ENCODE measurements at regions not wholly inside any gene's neighbourhood (a gene's known extent, or its start where the extent isn't known, plus 50 kb on each side); places are given as distances from the start of the nearest gene placed in this dataset.

GRCh38 chr11:127225619-127226018 is 225.0 kb upstream of the KIRREL3 start:
- no peak for DNase-seq (ENCODE audit: low spot score)

- no peak for DNase-seq (ENCODE audit: low spot score)
Observed at GRCh38 chr11:127224276-127224675, 223.7 kb upstream of the KIRREL3 start.

- no peak for DNase-seq (ENCODE audit: low spot score)
Observed at GRCh38 chr11:127223633-127224032, 223.1 kb upstream of the KIRREL3 start.

- DNase-seq (ENCODE audit: low spot score) = no peak
Observed at GRCh38 chr11:127223026-127223425, 222.5 kb upstream of the KIRREL3 start.

GRCh38 chr11:127219704-127220103 is 219.1 kb upstream of the KIRREL3 start:
- DNase-seq (ENCODE audit: low spot score) = no peak

- DNase-seq (ENCODE audit: low spot score) = no peak
Observed at GRCh38 chr11:127218275-127218608, 217.7 kb upstream of the KIRREL3 start.

- no peak for DNase-seq (ENCODE audit: low spot score)
Observed at GRCh38 chr11:127217452-127218274, 217.1 kb upstream of the KIRREL3 start.

- no peak for DNase-seq (ENCODE audit: low spot score)
Observed at GRCh38 chr11:127205688-127206217, 205.2 kb upstream of the KIRREL3 start.

- no peak for DNase-seq (ENCODE audit: low spot score)
Observed at GRCh38 chr11:127203490-127203889, 202.9 kb upstream of the KIRREL3 start.

- no peak for DNase-seq (ENCODE audit: low spot score)
Observed at GRCh38 chr11:127202105-127202504, 201.5 kb upstream of the KIRREL3 start.

GRCh38 chr11:127199306-127199801 is 198.8 kb upstream of the KIRREL3 start:
- no peak for DNase-seq (ENCODE audit: low spot score)

GRCh38 chr11:127195501-127196120 is 195.0 kb upstream of the KIRREL3 start:
- no peak for DNase-seq (ENCODE audit: low spot score)

GRCh38 chr11:127194521-127194920 is 194.0 kb upstream of the KIRREL3 start:
- DNase-seq (ENCODE audit: low spot score) = no peak

- DNase-seq (ENCODE audit: low spot score) = no peak
Observed at GRCh38 chr11:127193950-127194349, 193.4 kb upstream of the KIRREL3 start.

- no peak for DNase-seq (ENCODE audit: low spot score)
Observed at GRCh38 chr11:127191689-127192088, 191.1 kb upstream of the KIRREL3 start.

GRCh38 chr11:127191261-127191660 is 190.7 kb upstream of the KIRREL3 start:
- DNase-seq (ENCODE audit: low spot score) = no peak

GRCh38 chr11:127182586-127183203 is 182.1 kb upstream of the KIRREL3 start:
- DNase-seq (ENCODE audit: low spot score) = no peak

- no peak for DNase-seq (ENCODE audit: low spot score)
Observed at GRCh38 chr11:127157225-127157624, 156.7 kb upstream of the KIRREL3 start.

GRCh38 chr11:127149410-127149809 is 148.8 kb upstream of the KIRREL3 start:
- no peak for DNase-seq (ENCODE audit: low spot score)

- DNase-seq (ENCODE audit: low spot score) = no peak
Observed at GRCh38 chr11:127143251-127143650, 142.7 kb upstream of the KIRREL3 start.

- no peak for DNase-seq (ENCODE audit: low spot score)
Observed at GRCh38 chr11:127138613-127139012, 138.0 kb upstream of the KIRREL3 start.

GRCh38 chr11:127137771-127138280 is 137.3 kb upstream of the KIRREL3 start:
- DNase-seq (ENCODE audit: low spot score) = no peak

- DNase-seq (ENCODE audit: low spot score) = no peak
Observed at GRCh38 chr11:127136438-127136837, 135.9 kb upstream of the KIRREL3 start.
